Jurkat, Clone E6-1 (cell line): ENCODE measurements at regions not wholly inside any gene's neighbourhood (a gene's known extent, or its start where the extent isn't known, plus 50 kb on each side); places are given as distances from the start of the nearest gene placed in this dataset.

Experiments used
- DNase-seq: peaks from one replicate; pipeline ENCODE4 v3.0.0-alpha.2; 2011; ENCODE audit warnings: low read depth, low spot score
- H3K4me3 ChIP-seq: 2 replicates; pipeline ENCODE4 v1.5.1; 2011; ENCODE audit warnings: mild to moderate bottlenecking, low read length, control low read depth, moderate library complexity

DNA sequence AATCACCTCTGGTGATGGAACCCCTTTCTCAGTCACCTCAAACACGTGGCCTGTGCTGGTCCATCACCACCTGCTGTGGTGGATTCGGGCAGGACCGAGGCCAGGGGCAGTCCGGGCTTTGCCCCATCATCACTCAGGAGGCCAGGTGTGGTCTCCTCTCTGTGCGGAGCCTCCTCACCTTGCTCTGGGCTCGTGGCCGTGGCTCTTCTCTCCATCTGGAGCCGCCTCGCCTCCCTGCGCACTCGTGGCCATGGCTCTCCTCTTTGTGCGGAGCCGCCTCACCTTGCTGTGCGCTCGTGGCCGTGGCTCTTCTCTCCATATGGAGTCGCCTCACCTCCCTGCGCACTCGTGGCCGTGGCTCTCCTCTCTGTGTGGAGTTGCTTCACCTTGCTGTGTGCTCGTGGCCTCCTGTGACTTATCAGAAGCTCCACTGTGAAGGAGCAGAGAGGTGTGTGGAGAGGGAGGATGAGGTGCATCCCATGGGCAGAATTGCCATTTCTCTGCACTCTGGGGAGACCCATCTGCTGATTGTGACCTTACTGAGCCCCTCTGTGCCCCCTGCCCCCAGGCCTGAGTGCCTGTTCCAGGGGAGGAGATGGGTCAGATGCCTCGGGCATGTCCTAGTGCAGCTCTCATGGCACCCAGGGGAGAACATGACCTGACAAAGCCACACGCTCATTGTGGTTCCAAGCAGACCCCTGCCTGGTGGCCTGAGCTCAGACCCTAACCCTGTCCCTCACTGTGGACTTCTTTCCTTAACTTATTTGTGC is 276.6 kb upstream of the IRX2 start:
- H3K4me3 ChIP-seq: no peak overlapping the region
- DNase-seq: no peak

DNA sequence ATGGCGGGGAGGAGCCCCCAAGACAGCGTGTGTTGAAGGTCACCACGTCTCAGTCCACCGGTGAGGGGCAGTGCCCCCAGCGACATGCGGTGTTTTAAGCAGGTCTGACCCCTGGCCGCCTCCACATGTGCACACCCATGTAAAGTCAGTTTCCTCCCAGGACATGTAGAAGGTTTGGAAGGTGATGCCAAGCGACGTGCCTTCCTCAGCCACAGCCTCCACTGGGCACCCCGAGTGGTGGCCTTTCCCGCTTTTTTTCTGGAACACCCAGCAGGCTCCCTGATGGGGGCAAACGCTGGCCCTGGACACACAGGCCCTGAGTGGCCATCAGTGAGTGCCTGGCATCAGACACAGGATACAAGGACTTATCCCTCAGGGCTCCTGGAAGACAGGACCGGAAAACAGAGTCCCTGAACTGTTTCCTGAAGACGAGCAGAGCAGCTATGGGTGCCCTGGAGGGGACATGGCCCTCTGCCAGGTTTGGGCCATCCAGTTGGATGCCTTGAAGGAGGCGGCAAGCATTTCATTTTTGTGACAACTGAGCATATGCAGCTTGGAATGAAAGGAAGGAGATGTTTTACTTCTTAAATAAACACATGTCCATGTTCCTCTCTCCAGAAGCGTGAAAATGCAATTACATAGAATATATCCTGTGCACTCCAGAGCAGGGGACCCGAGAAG is 275.8 kb upstream of the IRX2 start:
- H3K4me3 ChIP-seq: no peak overlapping the region

DNA sequence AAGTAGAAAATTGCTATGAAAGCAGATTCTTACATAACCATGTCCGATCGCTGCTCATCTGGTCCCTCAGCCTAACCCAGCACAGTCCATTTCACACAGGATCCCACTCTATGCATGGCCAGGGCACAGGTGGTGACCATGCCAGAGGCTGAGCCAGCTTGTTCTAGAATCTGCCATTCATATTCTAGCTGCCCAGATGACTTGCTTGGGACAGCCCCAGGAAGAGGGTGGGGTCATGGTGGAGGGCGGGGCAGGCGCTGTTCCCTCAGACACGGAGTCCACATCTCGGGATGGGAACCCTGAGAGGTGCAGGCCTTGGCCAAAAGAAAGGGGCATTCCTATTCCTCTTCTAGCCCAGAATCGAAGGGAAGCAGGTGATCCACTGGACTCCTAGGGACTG is 275.2 kb upstream of the IRX2 start:
- DNase-seq: no peak
- H3K4me3 ChIP-seq: no peak overlapping the region

More for the DNA sequence above, 275.8 kb upstream of the IRX2 start:
- DNase-seq: no peak

DNA sequence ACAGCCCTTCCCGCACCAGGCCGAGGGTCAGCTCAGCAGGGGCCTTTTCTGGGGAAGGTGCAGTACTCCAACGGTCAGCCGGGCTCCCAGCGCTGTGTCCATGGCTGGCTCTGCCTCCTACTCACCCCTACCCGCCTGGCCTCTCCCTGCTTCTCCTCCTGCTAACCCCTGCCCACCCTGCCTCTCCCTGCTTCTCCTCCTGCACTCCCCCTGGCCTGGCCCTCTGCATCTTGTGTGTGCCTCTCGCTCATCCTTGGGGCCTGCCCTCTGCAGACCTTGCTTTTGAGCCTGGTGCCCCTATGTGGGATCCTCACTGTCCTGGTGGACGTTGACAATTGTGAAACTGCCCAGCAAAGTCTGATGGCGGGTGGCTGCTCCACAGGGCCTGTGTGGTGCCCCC is 274.6 kb upstream of the IRX2 start:
- no peak overlapping the region for H3K4me3 ChIP-seq
- DNase-seq: no peak

DNA sequence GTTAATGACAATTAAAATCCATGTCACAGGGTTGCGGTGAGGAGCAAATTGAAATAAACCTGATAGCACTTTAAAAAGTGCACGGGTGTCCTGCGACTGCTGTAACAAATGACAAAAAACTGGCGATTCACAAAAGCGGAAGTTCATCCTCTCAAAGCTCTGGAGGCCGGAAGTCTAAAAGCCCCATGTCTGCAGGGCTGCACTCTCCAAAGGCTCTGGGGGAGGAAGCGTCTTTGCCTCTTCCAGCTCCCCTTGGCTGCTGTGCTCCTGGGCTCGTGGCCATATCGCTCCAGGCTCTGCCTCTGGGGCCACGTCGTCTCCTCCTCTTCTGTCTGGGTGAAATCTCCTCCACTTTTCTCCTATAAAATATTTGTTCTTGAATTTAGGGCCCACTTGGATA is 273.9 kb upstream of the IRX2 start:
- DNase-seq: no peak
- H3K4me3 ChIP-seq: no peak overlapping the region

DNA sequence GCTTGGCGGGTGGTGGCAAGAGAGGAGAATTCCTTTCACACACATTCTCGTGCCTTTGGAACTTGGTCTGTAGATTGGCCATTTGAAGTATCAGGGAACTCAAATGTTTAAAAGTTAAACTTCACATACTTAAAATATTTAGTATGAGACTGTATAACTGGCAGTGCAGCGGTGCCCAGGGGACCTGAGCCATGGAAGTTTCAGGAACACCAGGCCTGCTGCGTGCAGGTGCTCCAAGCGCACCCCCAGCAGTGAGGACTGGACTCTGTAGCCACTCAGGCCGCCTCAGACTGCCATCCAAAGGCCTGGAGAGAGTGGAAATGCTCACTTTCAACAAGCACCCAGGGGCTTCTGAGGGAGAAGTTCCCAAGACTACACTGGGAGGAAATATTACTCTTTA is 273.5 kb upstream of the IRX2 start:
- H3K4me3 ChIP-seq: no peak overlapping the region
- DNase-seq: no peak

DNA sequence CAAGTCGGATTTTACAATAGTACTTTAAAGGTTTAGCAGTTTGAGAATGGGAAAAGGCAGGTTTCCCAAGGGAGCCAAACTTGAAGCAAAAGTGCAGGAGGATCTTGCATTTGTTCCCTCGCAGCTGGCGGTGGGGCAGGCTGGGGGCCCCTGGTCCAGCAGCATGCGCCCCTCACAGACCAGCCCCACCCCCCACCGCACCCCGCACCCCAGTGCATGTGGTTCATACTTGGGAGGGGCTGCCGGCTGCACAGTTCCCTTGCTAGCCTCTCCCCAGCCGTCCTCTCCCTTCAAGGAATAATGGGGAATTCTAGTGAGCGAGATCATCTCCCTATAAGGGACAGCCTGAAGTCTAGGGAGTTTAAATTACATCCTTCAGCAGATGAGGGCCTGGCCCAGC is 273.1 kb upstream of the IRX2 start:
- DNase-seq: no peak
- H3K4me3 ChIP-seq: no peak overlapping the region

DNA sequence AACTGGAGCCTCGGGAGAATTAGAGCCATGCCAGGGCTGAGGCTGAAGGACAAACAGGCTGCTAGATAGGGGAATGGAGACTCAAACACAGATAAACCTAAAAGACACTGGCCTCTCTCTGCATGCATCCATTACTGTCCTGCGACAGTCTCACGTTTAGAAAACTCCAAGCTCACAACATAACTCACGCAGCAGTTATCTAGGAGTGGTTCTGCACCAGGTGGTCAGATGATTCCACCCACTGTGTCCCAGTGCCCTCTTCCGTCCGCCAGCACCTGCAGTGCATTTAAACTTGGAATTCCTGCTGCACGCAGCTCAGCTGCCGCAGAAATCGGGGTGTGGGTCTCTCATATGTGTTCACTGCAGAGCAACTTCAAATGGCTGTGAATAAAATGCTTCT is 272.6 kb upstream of the IRX2 start:
- DNase-seq: no peak
- no peak overlapping the region for H3K4me3 ChIP-seq

DNA sequence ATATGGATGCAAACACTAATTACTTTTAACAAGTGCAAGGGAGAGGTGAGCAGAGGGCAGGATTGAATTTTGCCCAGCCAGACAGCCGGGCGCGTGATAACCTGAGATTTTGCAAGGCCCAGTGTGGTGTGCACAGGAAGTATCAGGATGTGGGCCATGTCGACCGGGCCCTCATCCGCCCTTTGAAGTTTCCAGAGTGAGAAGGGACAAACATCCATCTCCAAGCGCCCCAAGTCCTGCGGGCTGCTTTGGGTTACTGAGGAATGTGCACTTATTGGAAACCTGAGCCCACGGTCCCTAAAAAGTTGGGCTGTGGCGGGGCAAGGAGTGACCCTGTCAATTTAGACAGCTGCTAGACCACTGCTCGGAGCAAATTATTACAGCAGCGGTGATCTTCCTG is 272.2 kb upstream of the IRX2 start:
- no peak overlapping the region for H3K4me3 ChIP-seq
- no peak for DNase-seq

DNA sequence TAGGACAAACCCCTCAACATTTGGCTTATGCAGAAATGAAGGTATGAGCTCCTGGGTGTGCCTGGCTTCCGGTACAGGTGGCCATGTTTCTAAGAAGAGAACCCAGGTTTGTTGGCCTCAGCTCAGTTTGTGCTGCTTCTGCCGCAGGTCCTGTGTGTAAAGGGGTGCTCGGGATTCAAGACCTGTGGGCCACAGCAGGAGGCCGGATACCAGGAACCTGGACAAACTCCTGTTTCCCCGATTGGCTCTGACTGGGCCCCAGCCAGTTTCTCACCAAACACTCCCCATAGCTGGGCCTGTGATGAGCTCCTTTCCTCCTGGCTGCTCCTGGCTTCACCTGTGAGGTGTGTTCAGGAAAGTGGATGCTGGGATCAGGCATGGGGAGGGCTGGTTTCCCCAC is 271.2 kb upstream of the IRX2 start:
- no peak overlapping the region for H3K4me3 ChIP-seq
- DNase-seq: no peak

DNA sequence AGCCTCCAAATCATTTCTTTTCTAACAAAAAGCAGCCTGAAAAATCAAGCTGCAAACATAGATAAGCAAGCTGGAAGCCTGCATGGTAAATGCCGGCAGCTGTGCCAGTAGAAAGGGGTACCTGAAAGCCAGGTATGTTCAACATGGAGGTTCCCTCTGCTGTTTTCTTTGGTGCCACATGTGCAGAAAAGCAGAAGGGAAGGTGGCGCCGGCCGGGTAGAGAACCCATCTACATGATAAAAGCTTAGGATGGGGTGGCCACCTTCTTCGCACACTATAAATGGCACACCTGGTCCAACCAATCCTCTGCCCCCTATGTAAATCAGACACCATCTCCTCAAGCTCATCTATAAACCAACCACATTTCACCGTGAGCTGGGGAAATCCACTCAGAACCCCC is 268.9 kb upstream of the IRX2 start:
- H3K4me3 ChIP-seq: no peak overlapping the region
- DNase-seq: no peak

DNA sequence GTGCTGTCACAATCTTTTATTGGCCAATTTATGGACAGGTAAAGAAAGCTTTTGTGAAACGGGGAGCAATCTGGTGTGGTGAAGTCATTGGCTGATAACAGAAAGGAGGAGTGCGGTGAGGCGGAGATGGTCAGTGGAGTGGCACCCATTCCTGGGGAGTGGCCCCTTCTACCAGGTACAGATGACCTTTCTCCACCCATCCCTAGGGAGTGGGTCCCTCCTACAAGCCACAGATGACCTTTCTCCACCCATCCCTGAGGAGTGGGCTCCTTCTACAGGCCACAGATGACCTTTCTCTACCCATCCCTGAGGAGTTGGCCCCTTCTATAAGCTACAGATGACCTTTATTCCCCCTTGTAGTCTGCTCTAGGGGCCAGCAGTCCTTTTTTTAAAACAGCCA is 267.6 kb upstream of the IRX2 start:
- DNase-seq: no peak
- no peak overlapping the region for H3K4me3 ChIP-seq

DNA sequence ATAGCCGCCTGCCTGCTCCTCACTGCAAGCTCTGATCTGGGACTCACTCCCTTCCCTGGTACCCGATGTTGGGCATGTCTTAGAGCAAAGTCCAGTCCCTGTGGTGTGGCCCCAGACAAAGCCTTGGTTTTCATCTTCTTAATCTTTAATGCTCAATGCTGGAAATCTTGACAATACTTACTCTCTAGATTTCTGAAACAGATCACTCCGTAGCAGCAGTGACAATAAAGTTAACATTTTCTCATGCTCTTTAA is 260.2 kb upstream of the IRX2 start:
- H3K4me3 ChIP-seq: no peak overlapping the region
- no peak for DNase-seq

DNA sequence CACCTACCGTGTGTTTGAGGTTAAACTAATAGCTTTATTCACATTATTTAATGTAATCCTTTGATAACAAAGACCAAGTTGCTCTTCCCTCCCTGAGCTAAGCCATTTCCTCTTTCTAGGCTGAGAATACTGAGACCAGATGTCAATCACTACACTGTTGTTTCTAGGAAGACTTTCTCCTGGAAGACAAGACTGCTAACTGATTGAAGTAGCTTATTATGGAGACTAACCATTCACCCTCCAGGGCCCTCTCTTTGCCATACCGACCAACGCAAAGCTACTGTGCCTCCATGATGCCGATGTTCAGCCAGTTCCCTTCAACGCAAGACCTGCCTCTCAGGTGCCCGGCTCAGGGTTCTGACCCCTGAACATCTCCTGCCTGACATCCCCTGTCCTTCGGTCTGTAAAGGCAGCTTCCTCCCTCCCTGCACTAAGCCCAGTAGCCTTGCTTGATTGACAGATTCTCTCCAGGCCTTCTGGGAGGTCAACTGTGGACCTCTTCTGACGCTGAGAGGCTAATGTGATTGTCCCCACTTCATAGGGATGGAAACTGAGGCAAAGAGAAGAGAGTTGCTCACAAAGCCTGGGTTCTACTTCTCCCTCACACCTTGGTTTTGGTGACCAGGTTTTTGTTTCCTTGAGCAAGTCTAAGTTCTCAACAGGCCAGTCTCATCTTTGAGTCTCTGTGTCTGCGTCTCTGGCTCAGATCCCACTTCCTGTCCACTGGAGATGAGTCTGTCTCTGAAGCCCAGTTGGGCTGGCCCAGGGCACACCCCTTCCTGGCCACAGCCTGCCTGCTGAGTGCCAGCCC is 259.7 kb upstream of the IRX2 start:
- no peak for DNase-seq
- no peak overlapping the region for H3K4me3 ChIP-seq

DNA sequence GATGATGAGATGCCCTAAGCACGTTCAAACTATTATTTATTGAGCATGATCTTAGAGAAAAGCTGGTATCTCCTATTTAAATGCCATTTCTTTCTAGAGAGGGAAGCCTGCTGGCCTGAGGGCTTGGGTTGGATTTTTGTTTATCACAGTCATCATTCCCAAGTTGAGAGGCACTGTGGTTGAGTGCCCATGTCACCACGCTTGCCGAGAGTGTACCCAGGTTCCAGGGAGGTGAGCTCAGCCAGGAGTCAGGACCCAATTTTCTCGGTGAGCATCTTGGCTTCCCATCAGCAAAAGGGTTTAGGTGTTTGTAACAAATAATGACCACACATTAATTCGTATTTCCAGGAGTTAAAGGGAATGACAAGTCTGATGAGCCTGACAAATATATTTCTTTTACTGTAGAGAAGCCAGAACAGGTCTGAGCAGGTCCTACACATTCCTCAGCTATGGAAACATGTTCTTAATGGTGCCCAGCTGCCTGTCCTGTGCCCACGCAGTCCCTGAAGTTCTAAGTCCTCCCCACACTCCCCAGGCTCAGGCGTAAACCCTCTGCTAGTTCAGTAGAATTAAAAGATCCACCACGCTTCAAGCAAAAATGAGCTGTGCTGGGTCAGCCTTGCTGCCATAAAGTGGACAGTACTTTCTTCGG is 258.9 kb upstream of the IRX2 start:
- DNase-seq: no peak
- no peak overlapping the region for H3K4me3 ChIP-seq

DNA sequence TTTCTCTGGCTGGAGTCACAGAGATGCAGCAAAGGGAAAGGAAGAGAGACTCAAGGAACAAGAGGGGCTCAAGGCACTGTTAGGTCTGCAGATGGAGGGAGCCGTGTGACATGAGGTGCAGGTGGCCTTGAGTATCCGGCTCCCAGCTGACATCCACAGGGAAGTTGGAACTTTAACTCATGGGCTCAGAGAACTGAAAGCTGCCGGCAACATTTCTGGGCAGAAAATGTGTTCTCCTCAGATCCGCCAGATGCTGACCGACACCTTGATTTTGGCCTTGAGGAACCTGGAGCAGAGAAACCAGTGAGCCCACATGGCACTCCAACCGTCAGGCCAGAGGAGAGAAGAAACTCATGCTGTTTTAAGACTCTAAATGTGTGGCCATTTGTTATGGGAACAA is 258.1 kb upstream of the IRX2 start:
- H3K4me3 ChIP-seq: no peak overlapping the region
- no peak for DNase-seq

DNA sequence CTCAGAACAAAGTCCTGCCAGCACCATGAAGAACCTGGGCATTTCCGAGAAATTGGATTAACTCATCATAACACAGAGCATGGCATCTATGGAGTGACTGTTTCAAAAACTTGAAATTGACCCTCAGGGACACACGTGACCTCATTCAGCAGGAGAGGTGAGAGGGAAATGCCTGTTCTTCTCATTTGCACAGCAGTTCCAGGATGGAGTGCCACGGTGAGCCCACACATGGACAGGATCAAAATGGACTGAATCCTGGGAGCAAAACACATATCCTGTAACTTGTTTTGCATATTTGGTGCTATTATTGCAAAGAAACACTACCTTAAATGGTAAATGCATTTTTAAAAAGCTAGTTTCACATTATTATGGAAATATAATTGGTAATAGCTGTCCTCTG is 256.1 kb upstream of the IRX2 start:
- DNase-seq: no peak
- no peak overlapping the region for H3K4me3 ChIP-seq

DNA sequence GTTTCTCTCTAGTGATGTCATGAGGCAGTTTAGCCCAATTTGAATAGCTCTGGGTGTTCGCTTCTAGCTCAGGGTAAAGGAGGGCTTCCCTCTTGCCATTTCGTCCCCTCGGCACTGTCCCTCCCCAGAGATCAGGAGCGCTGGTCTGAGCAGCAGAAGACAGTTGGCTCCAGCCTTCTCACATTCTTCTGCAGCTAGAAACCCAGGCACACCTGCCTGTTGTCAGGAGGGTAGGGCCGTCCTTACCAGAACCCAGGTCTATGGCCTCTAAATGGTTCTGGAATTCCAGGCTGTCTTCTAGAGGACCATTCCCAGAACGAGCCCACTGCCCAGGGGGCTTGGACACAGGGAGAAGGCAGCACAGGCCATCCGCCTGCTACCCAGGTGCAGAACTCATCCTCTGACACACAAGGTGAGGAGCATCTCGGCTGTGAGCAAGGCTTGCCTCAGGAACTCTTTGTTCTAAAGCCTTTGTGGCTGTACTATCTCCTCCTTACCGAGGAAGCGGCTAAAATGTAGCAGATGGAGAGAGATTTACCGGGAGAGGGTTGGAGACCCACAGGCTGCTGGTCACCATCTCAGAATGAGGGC is 255.6 kb upstream of the IRX2 start:
- H3K4me3 ChIP-seq: no peak overlapping the region
- no peak for DNase-seq

DNA sequence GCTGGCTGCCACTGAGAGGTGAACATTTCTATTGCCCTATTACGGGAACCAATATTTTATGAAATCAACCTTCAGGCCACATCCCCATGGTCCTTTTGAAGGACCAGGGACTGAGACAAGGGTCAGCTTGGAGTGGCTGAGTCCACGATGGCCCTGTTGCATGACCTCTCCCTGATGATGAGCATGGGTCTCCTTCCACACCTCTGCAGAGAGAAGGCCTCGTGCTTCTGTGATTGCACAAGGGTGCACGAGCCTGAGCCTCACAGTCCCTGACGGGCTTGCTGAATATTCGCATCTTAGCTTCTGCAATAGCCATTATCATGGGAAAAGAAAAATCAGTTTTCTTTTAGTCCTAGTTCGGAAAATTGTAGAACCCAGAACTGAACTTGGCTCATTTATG is 255.0 kb upstream of the IRX2 start:
- H3K4me3 ChIP-seq: no peak overlapping the region
- no peak for DNase-seq
